IMR-90 (cell line): ENCODE measurements at regions not wholly inside any gene's neighbourhood (a gene's known extent, or its start where the extent isn't known, plus 50 kb on each side); places are given as distances from the start of the nearest gene placed in this dataset.

ENCODE experiments used
- ATAC-seq: fragments of 200-7000 bp; cut with Tn5 transposase; 2 replicates; pipeline ENCODE4 v1.9.1; 2020; ENCODE audit warnings: low read depth, mild to moderate bottlenecking, moderate library complexity
- BruUV-seq: library from RNA; stranded (reverse); fragments of 400-500 nt; replicated peaks from 2 replicates; lab custom pipeline; 2021; lab: Mats Ljungman, UMichigan
- CTCF ChIA-PET: fragments of 300-600 bp; formaldehyde crosslinking; extraction: SDS; loops from one replicate; lab custom pipeline; 2021; ENCODE audit warnings: antibody characterized with exemption; lab: Yijun Ruan, JAX
- POLR2A ChIA-PET: fragments of 300-600 bp; sonication (Branson Sonifier 250); formaldehyde crosslinking; loops from one replicate; lab custom pipeline; 2022; ENCODE audit warnings: antibody characterized with exemption; ENCODE audit not compliant: unreplicated experiment; lab: Charles Lee
- DNase-seq: peaks from one replicate; pipeline ENCODE4 v3.0.0; 2013
- H2AFZ ChIP-seq: replicated peaks from 2 replicates; pipeline ENCODE3; 2013; ENCODE audit warnings: low read length, mild to moderate bottlenecking; ENCODE audit not compliant: poor library complexity
- H2AK5ac ChIP-seq: 2 replicates; pipeline ENCODE4 v1.6.1; 2013; ENCODE audit warnings: low read depth, low read length, inconsistent platforms
- H2AK9ac ChIP-seq: replicated peaks from 2 replicates; pipeline ENCODE3; 2013; ENCODE audit warnings: mild to moderate bottlenecking, low read depth, low read length, moderate library complexity; ENCODE audit not compliant: poor library complexity
- H2BK120ac ChIP-seq: 2 replicates; pipeline ENCODE4 v1.6.1; 2013; ENCODE audit warnings: low read depth, low read length, inconsistent platforms
- H2BK15ac ChIP-seq: 3 replicates; pipeline ENCODE4 v1.6.1; 2013; ENCODE audit warnings: low read depth, low read length, inconsistent platforms
- H2BK20ac ChIP-seq: 2 replicates; pipeline ENCODE4 v1.6.1; 2013; ENCODE audit warnings: low read depth, mild to moderate bottlenecking, inconsistent platforms, low read length, moderate library complexity
- H2BK5ac ChIP-seq: 2 replicates; pipeline ENCODE4 v1.6.1; 2013; ENCODE audit warnings: mild to moderate bottlenecking, low read depth, low read length, inconsistent platforms; ENCODE audit not compliant: poor library complexity, severe bottlenecking
- H3K14ac ChIP-seq: replicated peaks from 2 replicates; pipeline ENCODE4 v1.6.1; 2013; ENCODE audit warnings: low read depth, low read length, inconsistent platforms
- H3K18ac ChIP-seq: 2 replicates; pipeline ENCODE4 v1.6.1; 2013; ENCODE audit warnings: low read depth, low read length, control low read depth
- H3K23ac ChIP-seq: 2 replicates; pipeline ENCODE4 v1.6.1; 2013; ENCODE audit warnings: low read depth, low read length, inconsistent platforms
- H3K27ac ChIP-seq: 2 replicates; pipeline ENCODE4 v1.5.1; 2013; ENCODE audit warnings: mild to moderate bottlenecking, control low read depth, low read length; ENCODE audit not compliant: insufficient read depth
- H3K27me3 ChIP-seq: 2 replicates; pipeline ENCODE4 v1.6.1; 2013; ENCODE audit warnings: low read length; ENCODE audit not compliant: control insufficient read depth, insufficient read depth
- H3K36me3 ChIP-seq: 2 replicates; pipeline ENCODE4 v1.6.1; 2013; ENCODE audit warnings: low read length, mixed read lengths; ENCODE audit not compliant: control insufficient read depth, insufficient read depth
- H3K4ac ChIP-seq: 2 replicates; pipeline ENCODE4 v1.6.1; 2013; ENCODE audit warnings: low read depth, low read length, inconsistent platforms
- H3K4me1 ChIP-seq: 2 replicates; pipeline ENCODE4 v1.6.1; 2013; ENCODE audit warnings: low read length, mixed read lengths; ENCODE audit not compliant: control insufficient read depth, insufficient read depth
- H3K4me2 ChIP-seq: 2 replicates; pipeline ENCODE4 v1.6.1; 2013; ENCODE audit warnings: low read depth, mild to moderate bottlenecking, control low read depth, low read length, moderate library complexity
- H3K4me3 ChIP-seq: 2 replicates; pipeline ENCODE4 v1.5.1; 2013; ENCODE audit warnings: low read depth, mild to moderate bottlenecking, control low read depth, low read length, moderate library complexity; ENCODE audit not compliant: insufficient read depth
- H3K56ac ChIP-seq: 2 replicates; pipeline ENCODE4 v1.6.1; 2013; ENCODE audit warnings: low read length, inconsistent platforms; ENCODE audit not compliant: insufficient read depth; ENCODE audit errors: extremely low read depth
- H3K79me1 ChIP-seq, 2 experiments: 2 replicates each; pipeline ENCODE4 v1.6.1; 2013; ENCODE audit warnings: low read length in 2 of 2, inconsistent platforms in 1 of 2, low read depth in 1 of 2
- H3K9ac ChIP-seq: 2 replicates; pipeline ENCODE4 v1.6.1; 2013; ENCODE audit warnings: low read depth, low read length, control low read depth
- H3K9me1 ChIP-seq: 2 replicates; pipeline ENCODE4 v1.6.1; 2013; ENCODE audit warnings: low read length, inconsistent platforms; ENCODE audit not compliant: insufficient read depth
- H3K9me3 ChIP-seq: 2 replicates; pipeline ENCODE4 v1.6.1; 2013; ENCODE audit warnings: low read length; ENCODE audit not compliant: control insufficient read depth, insufficient read depth
- H4K20me1 ChIP-seq: 2 replicates; pipeline ENCODE4 v1.6.1; 2013; ENCODE audit warnings: low read length, inconsistent platforms; ENCODE audit not compliant: insufficient read depth
- H4K5ac ChIP-seq: 2 replicates; pipeline ENCODE4 v1.6.1; 2013; ENCODE audit warnings: mild to moderate bottlenecking, low read depth, low read length, control low read depth
- H4K8ac ChIP-seq, 2 experiments: 2 replicates each; pipeline ENCODE4 v1.6.1; 2013; ENCODE audit warnings: low read depth in 2 of 2, low read length in 2 of 2, control low read depth in 1 of 2, inconsistent platforms in 1 of 2
- H4K91ac ChIP-seq: 2 replicates; pipeline ENCODE4 v1.6.1; 2013; ENCODE audit warnings: low read depth, low read length, inconsistent platforms; ENCODE audit not compliant: insufficient read depth
- BHLHE40 ChIP-seq: fragments of 150-350 bp; IDR thresholded peaks from 2 replicates; pipeline ENCODE4 v1.6.1; 2016; ENCODE audit warnings: mild to moderate bottlenecking, low read depth, low read length
- CEBPB ChIP-seq: IDR thresholded peaks from 2 replicates; pipeline ENCODE4 v1.6.1; 2012; ENCODE audit warnings: low read depth, low read length, improper control_type of control experiment
- CHD1 ChIP-seq: IDR thresholded peaks from 2 replicates; pipeline ENCODE4 v1.6.1; 2012; ENCODE audit warnings: low read depth, low read length, improper control_type of control experiment
- CTCF ChIP-seq: conservative IDR thresholded peaks from 2 replicates; pipeline ENCODE4 v1.5.1; 2012; ENCODE audit warnings: mild to moderate bottlenecking, low read depth, low read length, improper control_type of control experiment
- ELK1 ChIP-seq: fragments of 150-350 bp; IDR thresholded peaks from 2 replicates; pipeline ENCODE4 v1.6.1; 2016; ENCODE audit warnings: low read depth, mild to moderate bottlenecking, low read length, moderate library complexity, borderline replicate concordance
- FOS ChIP-seq: fragments of 150-350 bp; IDR thresholded peaks from 2 replicates; pipeline ENCODE4 v1.6.1; 2016; ENCODE audit warnings: low read depth, low read length
- MAFK ChIP-seq: IDR thresholded peaks from 2 replicates; pipeline ENCODE4 v1.6.1; 2012; ENCODE audit warnings: low read depth, low read length, improper control_type of control experiment
- MAZ ChIP-seq: IDR thresholded peaks from 2 replicates; pipeline ENCODE4 v1.6.1; 2012; ENCODE audit warnings: low read depth, mild to moderate bottlenecking, low read length, improper control_type of control experiment, moderate library complexity, borderline replicate concordance
- MXI1 ChIP-seq: IDR thresholded peaks from 2 replicates; pipeline ENCODE4 v1.6.1; 2012; ENCODE audit warnings: low read depth, mild to moderate bottlenecking, low read length, moderate library complexity, borderline replicate concordance
- NFE2L2 ChIP-seq: fragments of 150-350 bp; IDR thresholded peaks from 2 replicates; pipeline ENCODE4 v1.6.1; 2016; ENCODE audit warnings: low read depth, mild to moderate bottlenecking, low read length
- POLR2A ChIP-seq: IDR thresholded peaks from 2 replicates; pipeline ENCODE4 v1.6.1; 2012; ENCODE audit warnings: mild to moderate bottlenecking, low read depth, low read length
- RAD21 ChIP-seq: IDR thresholded peaks from 2 replicates; pipeline ENCODE4 v1.6.1; 2012; ENCODE audit warnings: low read length, improper control_type of control experiment
- RCOR1 ChIP-seq: IDR thresholded peaks from 2 replicates; pipeline ENCODE4 v1.6.1; 2012; ENCODE audit warnings: mild to moderate bottlenecking, low read length, improper control_type of control experiment; ENCODE audit not compliant: insufficient replicate concordance
- RFX5 ChIP-seq: IDR thresholded peaks from 2 replicates; pipeline ENCODE4 v1.8.0; 2012; ENCODE audit warnings: low read depth, mild to moderate bottlenecking, low read length, moderate library complexity
- SMC3 ChIP-seq: fragments of 150-350 bp; IDR thresholded peaks from 2 replicates; pipeline ENCODE4 v1.6.1; 2016; ENCODE audit warnings: low read depth, mild to moderate bottlenecking, antibody characterized with exemption, low read length, moderate library complexity
- USF2 ChIP-seq: fragments of 150-350 bp; IDR thresholded peaks from 2 replicates; pipeline ENCODE4 v1.6.1; 2017; ENCODE audit warnings: mild to moderate bottlenecking, antibody characterized with exemption, low read length, low read depth
- WGBS, 2 experiments: methylation state at CpG; one replicate each; pipeline versions ENCODE4 v1.1.5 to v1.1.7; 2013; ENCODE audit warnings: missing lambda C conversion rate in 2 of 2; ENCODE audit not compliant: insufficient read length in 1 of 2; ENCODE audit errors: extremely low coverage in 2 of 2; 5-methylcytosine and 5-hydroxymethylcytosine counted together
- dilution Hi-C: fragments of 300-500 bp; cut with HindIII; formaldehyde crosslinking; loops from one replicate; pipeline ENCODE4 v1.14.3; 2018; ENCODE audit warnings: low sequenced_read_pairs; ENCODE audit not compliant: unreplicated experiment
- in situ Hi-C: fragments of 300-500 bp; cut with MboI; formaldehyde crosslinking; loops from 3 replicates; pipeline ENCODE4 v1.14.3; 2019; ENCODE audit warnings: low sequenced_read_pairs, inconsistent platforms, mixed read lengths
- intact Hi-C: fragments of 100-400 bp; cut with micrococcal nuclease; formaldehyde crosslinking; loops from 2 replicates; pipeline ENCODE4 v1.10.0; 2022

- no TSS peak for BruUV-seq
- Histone ChIP-seq H3K9me3 (no peaks in the 10 kb centered on the region), H3K56ac (no peak overlapping the region), H2BK20ac (no peak overlapping the region), H3K4ac (no peak overlapping the region), H3K4me3 (no peak overlapping the region), H4K91ac (no peak overlapping the region), H3K9me1 (no peaks in the 10 kb centered on the region), H3K27ac (no peak overlapping the region), H3K27me3 (peaks cover 5% of the 10 kb centered on the region), H3K79me1 (no peaks in the 10 kb centered on the region), H2AK9ac (no peak overlapping the region), H2BK120ac (no peak overlapping the region), H4K20me1 (no peaks in the 10 kb centered on the region), H3K23ac (no peak overlapping the region), H2AFZ (no peak overlapping the region), H3K18ac (no peak overlapping the region), H3K9ac (no peak overlapping the region), H3K14ac (no peak overlapping the region), H3K4me2 (no peak overlapping the region), H3K36me3 (no peaks in the 10 kb centered on the region), H2AK5ac (no peak overlapping the region), H2BK5ac (no peak overlapping the region), H2BK15ac (no peak overlapping the region), H4K8ac (no peak overlapping the region), H3K4me1 (no peaks in the 10 kb centered on the region), H4K5ac (no peak overlapping the region)
- in situ Hi-C loops (loop anchor here (10.0 to 25.0 kb wide), 2 partner anchors 212 to 570 kb away; no protein-coding TSS in a partner anchor), dilution Hi-C loops (no loop called here), intact Hi-C loops (loop anchor here (1.0 to 5.0 kb wide), 4 partner anchors 206 to 589 kb away; partner anchors contain the start of genes ARGLU1 and EFNB2)
- ChIA-PET CTCF (interaction anchor here (1.1 kb wide), 1 partner anchor 206 kb away, joined by 3 read pairs; no protein-coding TSS in a partner anchor), POLR2A (no interaction called here)
- WGBS, 2 experiments, result no CpG with 5 or more reads among the region's 5 CpGs
- DNase-seq (no peak), ATAC-seq (no peak)
- no peak for TF ChIP-seq POLR2A
- TF ChIP-seq CTCF, result no peak
- TF ChIP-seq CHD1, result no peak
- TF ChIP-seq MAZ, result no peak
- TF ChIP-seq RCOR1, result no peak
- no peak for TF ChIP-seq NFE2L2
- TF ChIP-seq USF2, result no peak
- no peak for TF ChIP-seq CEBPB
- no peak for TF ChIP-seq MXI1
- no peak for TF ChIP-seq ELK1
- no peak for TF ChIP-seq BHLHE40
- no peak for TF ChIP-seq SMC3
- no peak for TF ChIP-seq RAD21
- no peak for TF ChIP-seq MAFK
- no peak for TF ChIP-seq FOS
- no peak for TF ChIP-seq RFX5
Measured at GRCh38 chr13:107124730-107125129, 556.8 kb upstream of the ARGLU1 start.
